ENCODE measurements at regions not wholly inside any gene's neighbourhood (a gene's known extent, or its start where the extent isn't known, plus 50 kb on each side); places are given as distances from the start of the nearest gene placed in this dataset.

DNA sequence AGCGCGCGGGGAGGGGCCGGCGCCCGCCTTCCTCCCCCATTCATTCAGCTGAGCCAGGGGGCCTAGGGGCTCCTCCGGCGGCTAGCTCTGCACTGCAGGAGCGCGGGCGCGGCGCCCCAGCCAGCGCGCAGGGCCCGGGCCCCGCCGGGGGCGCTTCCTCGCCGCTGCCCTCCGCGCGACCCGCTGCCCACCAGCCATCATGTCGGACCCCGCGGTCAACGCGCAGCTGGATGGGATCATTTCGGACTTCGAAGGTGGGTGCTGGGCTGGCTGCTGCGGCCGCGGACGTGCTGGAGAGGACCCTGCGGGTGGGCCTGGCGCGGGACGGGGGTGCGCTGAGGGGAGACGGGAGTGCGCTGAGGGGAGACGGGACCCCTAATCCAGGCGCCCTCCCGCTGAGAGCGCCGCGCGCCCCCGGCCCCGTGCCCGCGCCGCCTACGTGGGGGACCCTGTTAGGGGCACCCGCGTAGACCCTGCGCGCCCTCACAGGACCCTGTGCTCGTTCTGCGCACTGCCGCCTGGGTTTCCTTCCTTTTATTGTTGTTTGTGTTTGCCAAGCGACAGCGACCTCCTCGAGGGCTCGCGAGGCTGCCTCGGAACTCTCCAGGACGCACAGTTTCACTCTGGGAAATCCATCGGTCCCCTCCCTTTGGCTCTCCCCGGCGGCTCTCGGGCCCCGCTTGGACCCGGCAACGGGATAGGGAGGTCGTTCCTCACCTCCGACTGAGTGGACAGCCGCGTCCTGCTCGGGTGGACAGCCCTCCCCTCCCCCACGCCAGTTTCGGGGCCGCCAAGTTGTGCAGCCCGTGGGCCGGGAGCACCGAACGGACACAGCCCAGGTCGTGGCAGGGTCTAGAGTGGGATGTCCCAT lies 232.8 kb downstream of the SEC14L1 start:
- TF ChIP-seq, protein P1, sequence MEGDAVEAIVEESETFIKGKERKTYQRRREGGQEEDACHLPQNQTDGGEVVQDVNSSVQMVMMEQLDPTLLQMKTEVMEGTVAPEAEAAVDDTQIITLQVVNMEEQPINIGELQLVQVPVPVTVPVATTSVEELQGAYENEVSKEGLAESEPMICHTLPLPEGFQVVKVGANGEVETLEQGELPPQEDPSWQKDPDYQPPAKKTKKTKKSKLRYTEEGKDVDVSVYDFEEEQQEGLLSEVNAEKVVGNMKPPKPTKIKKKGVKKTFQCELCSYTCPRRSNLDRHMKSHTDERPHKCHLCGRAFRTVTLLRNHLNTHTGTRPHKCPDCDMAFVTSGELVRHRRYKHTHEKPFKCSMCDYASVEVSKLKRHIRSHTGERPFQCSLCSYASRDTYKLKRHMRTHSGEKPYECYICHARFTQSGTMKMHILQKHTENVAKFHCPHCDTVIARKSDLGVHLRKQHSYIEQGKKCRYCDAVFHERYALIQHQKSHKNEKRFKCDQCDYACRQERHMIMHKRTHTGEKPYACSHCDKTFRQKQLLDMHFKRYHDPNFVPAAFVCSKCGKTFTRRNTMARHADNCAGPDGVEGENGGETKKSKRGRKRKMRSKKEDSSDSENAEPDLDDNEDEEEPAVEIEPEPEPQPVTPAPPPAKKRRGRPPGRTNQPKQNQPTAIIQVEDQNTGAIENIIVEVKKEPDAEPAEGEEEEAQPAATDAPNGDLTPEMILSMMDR (conservative IDR thresholded peaks at IDR 0.05) = no peak
- TF ChIP-seq ZFX (IDR thresholded peaks at IDR 0.05) = no peak

All from C4-2B (cell line).